ENCODE measurements at regions not wholly inside any gene's neighbourhood (a gene's known extent, or its start where the extent isn't known, plus 50 kb on each side); places are given as distances from the start of the nearest gene placed in this dataset.

- TF ChIP-seq POLR2A (IDR thresholded peaks at IDR 0.05; ENCODE audit: low read depth) (no peak), CTCF (IDR thresholded peaks at IDR 0.05) (no peak), EP300 (IDR thresholded peaks at IDR 0.05) (no peak)
Observed at GRCh38 chr6:109263873-109264700, 118.2 kb downstream of the CD164 start.
